ENCODE measurements at regions not wholly inside any gene's neighbourhood (a gene's known extent, or its start where the extent isn't known, plus 50 kb on each side); places are given as distances from the start of the nearest gene placed in this dataset.
"Not testable (repeated sequence)": the region's sequence is repeated elsewhere in the genome, so short reads cannot be mapped to it uniquely, and the experiment has no call there.

- no peak for DNase-seq (ENCODE audit: low spot score)
Measured at GRCh38 chr11:39462506-39462905, 1996.9 kb downstream of the LRRC4C start.

GRCh38 chr11:39461066-39461465 lies 1998.4 kb downstream of the LRRC4C start:
- no peak for DNase-seq (ENCODE audit: low spot score)

- DNase-seq (ENCODE audit: low spot score), result no peak
Measured at GRCh38 chr11:39459606-39460005, 1999.8 kb downstream of the LRRC4C start.

- no peak for DNase-seq (ENCODE audit: low spot score)
Measured at GRCh38 chr11:39458481-39458880, 2001.0 kb downstream of the LRRC4C start.

DNA sequence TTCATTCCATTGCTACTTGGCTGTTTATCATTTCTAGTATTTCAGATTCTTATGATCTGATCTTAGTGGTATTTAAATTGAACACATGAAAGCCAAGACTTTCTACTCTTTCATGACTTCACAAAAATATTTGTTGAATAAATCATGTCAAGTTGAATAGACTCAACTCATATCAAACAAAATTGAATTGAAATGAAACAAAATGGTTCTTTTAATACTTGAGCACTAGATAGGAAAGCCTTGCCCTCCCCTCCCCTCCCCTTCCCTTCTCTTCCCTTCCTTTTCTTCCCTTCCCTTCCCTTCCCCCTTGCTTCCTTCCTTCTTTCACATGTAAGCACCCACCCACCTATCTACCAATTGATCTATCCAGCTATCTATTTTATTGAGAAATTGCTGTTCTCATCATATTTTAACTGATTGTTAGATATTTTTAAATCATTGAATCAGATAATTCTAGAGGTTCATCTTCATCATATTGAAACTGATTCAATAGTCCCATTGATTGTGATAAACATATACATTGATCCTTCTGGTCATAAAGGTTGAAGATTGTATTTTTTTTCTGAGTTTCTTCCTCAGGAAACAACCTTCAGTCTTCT lies 2015.9 kb downstream of the LRRC4C start:
- no peak for DNase-seq (ENCODE audit: low spot score)

DNA sequence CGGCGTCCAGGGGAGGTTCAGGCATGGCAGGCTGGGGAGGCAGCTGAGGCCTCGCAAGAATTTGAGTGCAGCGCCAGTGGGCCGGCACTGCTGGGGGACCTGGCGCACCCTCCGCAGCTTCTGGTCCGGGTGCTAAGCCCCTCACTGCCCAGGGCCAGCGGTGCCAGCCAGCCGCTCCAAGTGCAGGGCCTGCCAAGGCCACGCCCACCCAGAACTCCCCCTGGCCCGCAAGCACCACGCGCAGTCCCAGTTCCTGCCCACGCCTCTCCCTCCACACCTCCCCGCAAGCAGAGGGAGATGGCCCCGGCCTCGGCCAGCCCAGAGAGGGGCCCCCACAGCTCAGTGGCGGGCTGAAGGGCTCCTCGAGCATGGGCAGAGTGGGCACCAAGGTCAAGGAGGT lies 2017.3 kb downstream of the LRRC4C start:
- DNase-seq (ENCODE audit: low spot score), result no peak

DNA sequence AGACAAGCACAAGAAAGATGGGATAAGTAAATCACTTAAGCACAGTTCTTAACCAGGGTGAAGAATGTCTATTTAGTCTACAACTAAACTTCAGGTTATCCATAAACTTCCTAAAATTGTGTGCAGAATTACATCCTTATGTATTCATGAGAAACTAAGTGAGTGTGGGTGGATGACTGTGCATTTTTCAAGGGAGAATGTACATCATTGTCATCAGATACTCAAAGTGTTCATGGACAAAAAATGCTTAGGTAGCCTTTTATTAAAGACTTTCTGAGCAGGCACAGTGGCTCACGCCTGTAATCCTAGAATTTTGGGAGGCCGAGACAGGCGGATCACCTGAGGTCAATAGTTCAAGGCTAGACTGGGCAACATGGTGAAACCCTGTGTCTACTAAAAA lies 2023.8 kb downstream of the LRRC4C start:
- DNase-seq (ENCODE audit: low spot score), result no peak

GRCh38 chr11:39434466-39434865 lies 2025.0 kb downstream of the LRRC4C start:
- DNase-seq (ENCODE audit: low spot score), result no peak

DNA sequence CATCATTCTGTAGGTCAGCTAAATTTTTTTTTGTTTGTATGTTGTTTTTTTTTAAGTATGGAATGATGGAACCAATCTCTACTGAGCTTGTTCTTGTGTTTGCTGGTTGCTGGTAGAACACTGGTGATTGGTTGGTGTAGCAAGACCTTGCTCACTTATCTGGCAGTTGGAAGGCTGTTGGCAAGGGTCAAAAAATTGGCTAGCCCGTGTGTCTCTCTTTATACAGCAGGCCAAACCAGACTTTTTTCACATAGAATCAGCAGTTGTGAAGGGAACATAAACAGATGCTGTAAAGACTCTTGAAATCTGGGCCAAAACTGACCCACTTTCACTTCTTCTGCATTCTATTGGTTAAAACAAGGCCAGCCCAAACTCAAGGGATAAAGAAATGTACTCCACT lies 2026.5 kb downstream of the LRRC4C start:
- DNase-seq (ENCODE audit: low spot score), result no peak

- DNase-seq (ENCODE audit: low spot score), result no peak
Measured at GRCh38 chr11:39425226-39425625, 2034.2 kb downstream of the LRRC4C start.

DNA sequence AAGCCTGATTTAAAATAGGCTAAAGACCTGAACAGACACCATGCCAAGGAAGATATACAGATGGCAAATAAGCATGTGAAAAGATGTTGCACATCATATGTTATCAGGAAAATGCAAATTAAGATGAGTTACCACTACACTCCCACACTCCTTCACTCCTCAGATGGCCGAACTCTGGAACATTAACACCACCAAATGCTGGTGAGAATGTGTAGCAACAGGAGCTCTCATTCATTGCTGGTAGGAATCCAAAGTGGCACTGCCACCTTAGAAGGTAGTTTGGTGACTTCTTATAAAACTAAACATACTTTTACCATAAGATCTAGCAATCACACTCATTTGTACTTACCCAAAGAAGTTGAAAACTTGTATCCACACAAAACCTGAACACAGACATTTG lies 2047.3 kb downstream of the LRRC4C start:
- no peak for DNase-seq (ENCODE audit: low spot score)

DNA sequence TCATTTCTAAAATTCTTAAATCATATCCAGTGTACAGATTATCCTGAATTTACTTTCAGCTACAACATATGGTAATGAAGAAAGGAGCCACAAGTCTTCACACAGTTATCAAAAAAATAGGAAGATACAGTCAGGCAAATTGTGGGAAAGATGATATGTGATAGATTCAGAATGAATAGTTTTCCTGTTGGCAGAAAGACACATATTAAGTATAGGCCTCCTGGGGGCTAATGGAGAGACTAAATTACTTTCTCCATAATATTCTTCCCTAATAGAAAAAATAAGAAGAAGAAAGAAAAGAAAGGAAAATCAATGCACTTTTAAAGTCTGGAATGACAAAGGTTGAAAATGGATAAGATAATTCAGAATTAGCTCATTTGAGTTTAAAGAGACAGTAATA lies 2073.5 kb downstream of the LRRC4C start:
- DNase-seq (ENCODE audit: low spot score), result no peak

- peak; percentile 3 for DNase-seq (ENCODE audit: low spot score)
Measured at GRCh38 chr11:39374963-39375698, 2084.3 kb downstream of the LRRC4C start.

DNA sequence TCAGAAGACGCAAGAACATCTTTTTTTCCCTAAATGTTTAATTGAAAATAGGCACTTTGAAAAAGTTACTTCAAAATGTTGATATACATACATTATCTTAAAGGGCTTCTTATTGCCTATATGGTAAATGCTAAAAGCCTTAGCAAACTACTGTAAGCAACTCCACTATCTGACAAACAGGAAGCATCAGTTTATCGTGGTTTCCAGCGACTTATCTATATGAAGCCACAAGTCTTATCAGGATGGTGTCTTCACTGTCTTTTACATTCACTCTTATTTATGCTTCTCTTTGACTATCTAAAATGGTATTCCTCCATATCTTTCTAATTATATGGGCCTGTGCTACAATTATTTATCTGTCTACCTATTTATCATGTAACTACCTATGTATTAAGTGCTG lies 2091.9 kb downstream of the LRRC4C start:
- DNase-seq (ENCODE audit: low spot score), result no peak

- no peak for DNase-seq (ENCODE audit: low spot score)
Measured at GRCh38 chr11:39365809-39366436, 2093.5 kb downstream of the LRRC4C start.

GRCh38 chr11:39363571-39363970 lies 2095.9 kb downstream of the LRRC4C start:
- no peak for DNase-seq (ENCODE audit: low spot score)

DNA sequence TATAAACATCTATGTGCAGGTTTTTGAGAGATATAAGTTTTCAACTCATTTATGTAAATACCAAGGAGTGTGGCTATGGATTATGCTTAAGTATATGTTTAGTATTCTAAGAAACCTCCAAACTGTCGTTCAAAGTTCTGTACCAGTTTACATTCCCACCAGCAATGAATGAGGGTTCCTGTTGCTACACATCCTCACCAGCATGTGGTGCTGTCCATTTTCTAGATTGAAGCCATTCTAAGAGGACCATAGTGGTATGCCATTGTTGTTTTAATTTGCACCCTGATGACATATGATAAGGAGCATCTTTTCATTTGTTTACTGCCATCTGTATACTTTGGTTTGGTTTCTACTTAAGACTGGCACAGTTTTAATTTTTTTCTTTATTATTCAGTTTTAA lies 2097.9 kb downstream of the LRRC4C start:
- DNase-seq (ENCODE audit: low spot score), result no peak

DNA sequence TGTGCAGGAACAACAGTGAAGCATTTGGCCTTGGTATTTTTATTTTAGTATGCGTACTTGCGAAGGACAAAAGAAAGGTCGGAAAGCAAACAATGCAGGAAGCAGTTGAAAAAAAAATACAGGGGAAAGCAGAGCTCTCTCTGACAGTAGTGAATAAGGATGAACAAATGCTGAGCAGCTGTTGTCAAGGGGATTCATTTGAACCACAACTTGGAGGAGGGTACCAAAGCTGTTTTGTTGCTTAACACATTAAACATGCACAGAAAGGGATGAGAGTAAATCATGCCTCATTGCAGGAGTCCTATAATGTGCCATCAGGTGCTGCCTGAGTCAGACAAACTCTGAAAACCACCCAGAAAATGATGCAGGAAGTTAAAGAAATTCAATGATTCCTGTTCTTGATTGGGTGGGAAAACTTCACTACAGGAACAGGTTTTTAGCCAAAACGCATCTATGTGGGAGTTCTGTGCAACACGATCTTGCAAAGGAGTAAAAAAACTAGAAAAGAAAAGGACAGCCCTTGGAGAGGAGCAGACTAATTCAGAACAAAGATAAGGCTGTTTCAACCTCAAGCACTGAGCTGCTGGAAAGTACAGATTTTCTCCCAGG lies 2113.5 kb downstream of the LRRC4C start:
- no peak for DNase-seq (ENCODE audit: low spot score)

DNA sequence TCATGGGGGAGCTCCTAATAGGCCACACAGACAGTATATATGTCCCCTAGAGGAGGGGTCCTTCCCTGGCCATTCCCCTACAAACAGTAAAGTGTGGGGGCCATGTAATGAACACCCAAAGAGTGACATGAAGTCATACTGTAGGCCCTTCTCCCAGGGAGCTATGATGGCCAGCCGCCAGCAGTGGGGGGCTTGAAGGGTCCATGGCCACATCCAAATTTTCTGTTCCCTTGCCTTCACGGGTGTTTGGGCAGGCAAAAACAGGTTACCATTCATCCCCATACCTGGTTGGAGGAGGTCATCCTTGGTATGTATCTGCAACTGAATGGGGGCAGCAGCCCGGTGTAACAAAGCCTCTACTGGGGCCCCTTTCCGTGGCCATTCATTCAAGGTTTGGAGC lies 2118.0 kb downstream of the LRRC4C start:
- no peak for DNase-seq (ENCODE audit: low spot score)

GRCh38 chr11:39333006-39333405 lies 2126.4 kb downstream of the LRRC4C start:
- not testable (repeated sequence) for DNase-seq (ENCODE audit: low spot score)

- no peak for DNase-seq (ENCODE audit: low spot score)
Measured at GRCh38 chr11:39327302-39327701, 2132.2 kb downstream of the LRRC4C start.

GRCh38 chr11:39311888-39312287 lies 2147.6 kb downstream of the LRRC4C start:
- DNase-seq (ENCODE audit: low spot score), result not testable (repeated sequence)

- DNase-seq (ENCODE audit: low spot score), result no peak
Measured at GRCh38 chr11:39304586-39304985, 2154.9 kb downstream of the LRRC4C start.

Data from HuH-7.5 (cell line).